K562 (cell line): ENCODE measurements at regions not wholly inside any gene's neighbourhood (a gene's known extent, or its start where the extent isn't known, plus 50 kb on each side); places are given as distances from the start of the nearest gene placed in this dataset.

Experiments used
- ATAC-seq: fragments of 200-7000 bp; cut with Tn5 transposase; 3 replicates; pipeline ENCODE4 v1.9.1; 2020; ENCODE audit warnings: moderate library complexity
- BruUV-seq: library from RNA; stranded (reverse); fragments of 400-500 nt; replicated peaks from 2 replicates; lab custom pipeline; 2021; lab: Mats Ljungman, UMichigan
- CTCF ChIA-PET: fragments of 300-600 bp; formaldehyde crosslinking; extraction: SDS; loops from one replicate; lab custom pipeline; 2021; ENCODE audit warnings: low intra/inter-chr PET ratio; lab: Yijun Ruan, JAX
- POLR2A ChIA-PET: fragments of 300-600, 350-650 bp; sonication (Branson Sonifier 250); formaldehyde crosslinking; extraction: SDS; loops from one replicate; lab custom pipeline; 2021; ENCODE audit warnings: antibody characterized with exemption, inconsistent platforms; lab: Yijun Ruan, JAX
- DNase-seq, 4 experiments: peaks; one replicate each; pipeline versions ENCODE4 v3.0.0 to v3.0.0-alpha.2; 2011 to 2018; ENCODE audit warnings: low spot score in 3 of 4, mixed read lengths in 3 of 4; ENCODE audit errors: extremely low read depth in 1 of 4
- FAIRE-seq: peaks from 2 replicates; lab custom pipeline; 2011; peaks lifted over from hg19 to GRCh38; lab: Jason Lieb, UNC
- H2AFZ ChIP-seq: 2 replicates; pipeline ENCODE4 v1.6.0; 2011; ENCODE audit warnings: low read depth, low read length, control low read depth, inconsistent platforms
- H3K27ac ChIP-seq: fragments of 200-600 bp; 3 replicates; pipeline ENCODE4 v1.8.0; 2011; ENCODE audit warnings: low read depth, mild to moderate bottlenecking, control low read depth, inconsistent platforms, low read length, moderate library complexity, mixed read lengths; ENCODE audit errors: extremely low read depth
- H3K27me3 ChIP-seq, 2 experiments: fragments of 300-600 bp in 1 of 2; 2 replicates in 1 of 2; 3 replicates in 1 of 2; pipeline versions ENCODE4 v1.6.0 to v1.8.0; 2011; ENCODE audit warnings: inconsistent platforms in 2 of 2, low read length in 2 of 2, mild to moderate bottlenecking in 1 of 2, mixed read lengths in 1 of 2, moderate library complexity in 1 of 2; ENCODE audit not compliant: control insufficient read depth in 2 of 2, insufficient read depth in 2 of 2
- H3K36me3 ChIP-seq: fragments of 300-600 bp; 3 replicates; pipeline ENCODE4 v1.8.0; 2011; ENCODE audit warnings: mild to moderate bottlenecking, low read length, inconsistent platforms; ENCODE audit not compliant: control insufficient read depth, insufficient read depth
- H3K4me1 ChIP-seq, 2 experiments: fragments of 200-600 bp in 1 of 2; replicated peaks in 1 of 2; 2 replicates in 1 of 2; 3 replicates in 1 of 2; pipeline versions ENCODE4 v1.5.1 to v1.8.0; 2011; ENCODE audit warnings: inconsistent platforms in 2 of 2, low read length in 2 of 2, mild to moderate bottlenecking in 1 of 2, mixed read lengths in 1 of 2, moderate library complexity in 1 of 2; ENCODE audit not compliant: control insufficient read depth in 2 of 2, insufficient read depth in 2 of 2
- H3K4me2 ChIP-seq: 2 replicates; pipeline ENCODE4 v1.6.1; 2011; ENCODE audit warnings: low read length, control low read depth, inconsistent platforms, mixed read lengths; ENCODE audit not compliant: insufficient read depth
- H3K4me3 ChIP-seq: fragments of 200-600 bp; sonication (generic), shearing (Covaris generic); 2 replicates; pipeline ENCODE4 v1.5.1; 2016; ENCODE audit warnings: control low read depth, inconsistent platforms
- H3K79me2 ChIP-seq: fragments of 200-600 bp; 3 replicates; pipeline ENCODE4 v1.8.0; 2011; ENCODE audit warnings: low read length, inconsistent platforms; ENCODE audit not compliant: control insufficient read depth, insufficient read depth
- H3K9ac ChIP-seq, 2 experiments: 2 replicates each; pipeline versions ENCODE4 v1.6.0 to v1.6.1; 2011; ENCODE audit warnings: low read depth in 2 of 2, low read length in 2 of 2, control low read depth in 1 of 2, inconsistent platforms in 1 of 2, mild to moderate bottlenecking in 1 of 2, mixed read lengths in 1 of 2; ENCODE audit not compliant: insufficient read depth in 1 of 2
- H3K9me1 ChIP-seq: one replicate; pipeline ENCODE4 v1.6.0; 2011; ENCODE audit warnings: inconsistent platforms, mild to moderate bottlenecking, low read length, moderate library complexity; ENCODE audit not compliant: control insufficient read depth, insufficient read depth
- H3K9me3 ChIP-seq: replicated peaks from 2 replicates; pipeline ENCODE4 v1.5.1; 2011; ENCODE audit warnings: low read depth, low read length, inconsistent platforms; ENCODE audit not compliant: control insufficient read depth, insufficient read depth
- H4K20me1 ChIP-seq: replicated peaks from 2 replicates; pipeline ENCODE4 v1.6.1; 2011; ENCODE audit warnings: low read length, inconsistent platforms, mixed read lengths; ENCODE audit not compliant: control insufficient read depth, insufficient read depth
- CTBP1 ChIP-seq: fragments of 450-650 bp; IDR thresholded peaks from 2 replicates; pipeline ENCODE4 v1.6.1; 2016; ENCODE audit warnings: borderline replicate concordance
- DACH1 ChIP-seq: fragments of 450-650 bp; IDR thresholded peaks from 2 replicates; pipeline ENCODE4 v1.6.1; 2018; ENCODE audit not compliant: partially characterized antibody
- FOXK1 ChIP-seq: sonication (generic); formaldehyde crosslinking; IDR thresholded peaks from 2 replicates; pipeline ENCODE4 v1.8.0; 2022; ENCODE audit warnings: missing genetic modification reagents, mild to moderate bottlenecking, borderline replicate concordance
- KHSRP ChIP-seq: fragments of 450-650 bp; IDR thresholded peaks from 2 replicates; pipeline ENCODE4 v1.6.1; 2017
- NFRKB ChIP-seq: fragments of 450-650 bp; IDR thresholded peaks from 2 replicates; pipeline ENCODE4 v1.6.1; 2016; ENCODE audit warnings: low read depth
- RBM22 ChIP-seq: fragments of 200-400 bp; formaldehyde crosslinking; IDR thresholded peaks from 2 replicates; pipeline ENCODE4 v1.6.1; 2018; ENCODE audit warnings: low read length, low read depth; ENCODE audit not compliant: poor library complexity, severe bottlenecking
- SAFB ChIP-seq: fragments of 200-400 bp; formaldehyde crosslinking; IDR thresholded peaks from 2 replicates; pipeline ENCODE4 v1.6.1; 2017; ENCODE audit warnings: low read depth, low read length, borderline replicate concordance
- SP1 ChIP-seq: sonication (generic); formaldehyde crosslinking; IDR thresholded peaks from 2 replicates; pipeline ENCODE4 v1.8.1; 2022; ENCODE audit warnings: mild to moderate bottlenecking, missing genetic modification reagents
- WGBS: fragments of 100-300 bp; shearing (Covaris generic); methylation state at CpG from one replicate; pipeline ENCODE4 v1.1.6; 2016; ENCODE audit warnings: low coverage, mixed read lengths; ENCODE audit not compliant: insufficient coverage; ENCODE audit errors: missing lambda C conversion rate; 5-methylcytosine and 5-hydroxymethylcytosine counted together
- in situ Hi-C: fragments of 300-500 bp; cut with MboI; formaldehyde crosslinking; loops from 4 replicates; pipeline ENCODE4 v1.15.0; 2018; ENCODE audit warnings: inconsistent platforms, mixed read lengths
- intact Hi-C: fragments of 100-400 bp; cut with micrococcal nuclease; formaldehyde crosslinking; loops from 2 replicates; pipeline ENCODE4 v1.14.2; 2022
- TF ChIP-seq, protein P1 (sequence below), 2 experiments: fragments of 450-650 bp in 1 of 2; sonication (generic) in 1 of 2; formaldehyde crosslinking; conservative IDR thresholded peaks; 2 replicates each; pipeline versions ENCODE4 v1.4.0 to v1.8.1; 2020 to 2022; ENCODE audit warnings: mild to moderate bottlenecking in 1 of 2, missing genetic modification reagents in 1 of 2

DNA sequence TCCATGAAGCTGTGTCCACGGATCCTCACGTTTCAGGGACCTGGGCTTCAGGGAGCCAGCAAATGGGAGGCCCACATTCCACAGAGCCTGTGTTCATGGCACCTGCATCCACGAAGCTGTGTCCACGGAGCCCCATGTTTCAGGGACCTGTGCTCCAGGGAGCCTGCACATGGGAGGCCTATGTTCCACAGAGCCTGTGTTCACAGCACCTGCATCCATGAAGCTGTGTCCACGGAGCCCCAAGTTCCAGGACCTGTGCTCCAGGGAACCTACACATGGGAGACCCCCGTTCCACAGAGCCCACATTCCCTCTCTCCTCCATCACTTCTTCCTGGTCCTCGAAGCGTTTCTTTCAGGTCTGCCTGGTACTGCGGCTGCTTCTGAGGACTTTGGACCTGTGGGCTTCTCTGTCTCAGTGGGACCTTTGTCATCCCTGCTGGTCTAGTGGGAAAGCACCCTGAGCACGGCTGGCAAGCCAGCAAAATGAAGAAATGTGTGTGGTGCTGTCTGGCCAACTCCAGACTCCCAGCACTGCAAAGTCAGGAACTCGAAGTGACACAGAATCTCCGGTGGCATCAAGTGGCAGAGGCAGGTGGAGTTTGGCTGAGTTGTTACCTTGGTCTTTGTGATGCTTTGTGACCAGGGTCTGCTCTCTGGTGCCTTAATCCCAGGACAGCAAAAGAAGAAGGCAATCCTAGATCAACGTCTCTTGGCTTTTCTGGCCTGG, 245.9 kb downstream of the DLL1 start:
- ChIA-PET CTCF (no interaction called here), POLR2A (interaction anchor here (1.1 kb wide), 1 partner anchor 48 kb away, joined by 3 read pairs; no protein-coding TSS in a partner anchor)
- Histone ChIP-seq H3K4me2 (no peak overlapping the region), H3K27me3 (peaks cover 13 to 81% of the 10 kb centered on the region in 2 experiments), H3K4me3 (no peak overlapping the region), H3K9ac (no peak overlapping the region), H3K9me1 (no peaks in the 10 kb centered on the region), H3K27ac (no peak overlapping the region), H3K36me3 (no peaks in the 10 kb centered on the region), H3K9me3 (no peaks in the 10 kb centered on the region), H4K20me1 (no peaks in the 10 kb centered on the region), H3K4me1 (no peaks in the 10 kb centered on the region), H2AFZ (no peak overlapping the region)
- BruUV-seq: no TSS peak
- DNase-seq: no peak
- WGBS: under 1% methylated on average over 12 of the region's 13 CpGs
- intact Hi-C loops: no loop called here
- no peak for FAIRE-seq
- in situ Hi-C loops: no loop called here
- TF ChIP-seq DACH1: no peak
- no peak for TF ChIP-seq RBM22
- TF ChIP-seq KHSRP: no peak
- no peak for TF ChIP-seq SP1
- TF ChIP-seq NFRKB: no peak
- TF ChIP-seq SAFB: no peak
- TF ChIP-seq, protein P1, sequence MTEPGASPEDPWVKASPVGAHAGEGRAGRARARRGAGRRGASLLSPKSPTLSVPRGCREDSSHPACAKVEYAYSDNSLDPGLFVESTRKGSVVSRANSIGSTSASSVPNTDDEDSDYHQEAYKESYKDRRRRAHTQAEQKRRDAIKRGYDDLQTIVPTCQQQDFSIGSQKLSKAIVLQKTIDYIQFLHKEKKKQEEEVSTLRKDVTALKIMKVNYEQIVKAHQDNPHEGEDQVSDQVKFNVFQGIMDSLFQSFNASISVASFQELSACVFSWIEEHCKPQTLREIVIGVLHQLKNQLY (CRISPR knock-in tag; conservative IDR thresholded peaks at IDR 0.05): no peak
- no peak for TF ChIP-seq CTBP1
- no peak for TF ChIP-seq FOXK1 (CRISPR knock-in tag)
- TF ChIP-seq, all 486 proteins: peak for 0
- H3K79me2 ChIP-seq: no peaks in the 10 kb centered on the region
- ATAC-seq: no peak
